GM12874 (cell line): ENCODE measurements at regions not wholly inside any gene's neighbourhood (a gene's known extent, or its start where the extent isn't known, plus 50 kb on each side); places are given as distances from the start of the nearest gene placed in this dataset.

Source experiments
- TF ChIP-seq, protein P1 (sequence below): IDR thresholded peaks from 2 replicates; pipeline ENCODE4 v1.5.1; 2011; ENCODE audit warnings: low read depth, mild to moderate bottlenecking, control low read depth, low read length, moderate library complexity; ENCODE audit not compliant: insufficient read depth

DNA sequence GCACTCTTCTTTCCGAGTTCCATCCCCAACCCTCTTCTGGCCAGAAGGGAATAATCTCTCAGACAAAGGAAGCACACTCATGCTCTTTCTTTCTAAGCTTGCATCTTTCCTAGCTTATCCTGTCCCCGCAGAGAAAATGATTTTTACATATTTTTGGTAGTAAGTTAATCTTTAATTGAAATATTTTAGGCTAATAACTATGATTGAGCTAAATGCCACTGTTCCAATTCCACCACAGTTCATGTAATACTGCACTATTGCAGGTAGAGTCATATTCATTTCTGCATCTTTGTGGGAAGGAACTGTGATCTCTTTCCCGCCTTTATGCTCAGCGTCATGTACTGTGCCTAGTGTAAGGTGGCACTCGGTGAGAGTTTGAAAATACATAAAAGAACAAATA is 158.9 kb upstream of the FOXG1 start:
- TF ChIP-seq, protein P1, sequence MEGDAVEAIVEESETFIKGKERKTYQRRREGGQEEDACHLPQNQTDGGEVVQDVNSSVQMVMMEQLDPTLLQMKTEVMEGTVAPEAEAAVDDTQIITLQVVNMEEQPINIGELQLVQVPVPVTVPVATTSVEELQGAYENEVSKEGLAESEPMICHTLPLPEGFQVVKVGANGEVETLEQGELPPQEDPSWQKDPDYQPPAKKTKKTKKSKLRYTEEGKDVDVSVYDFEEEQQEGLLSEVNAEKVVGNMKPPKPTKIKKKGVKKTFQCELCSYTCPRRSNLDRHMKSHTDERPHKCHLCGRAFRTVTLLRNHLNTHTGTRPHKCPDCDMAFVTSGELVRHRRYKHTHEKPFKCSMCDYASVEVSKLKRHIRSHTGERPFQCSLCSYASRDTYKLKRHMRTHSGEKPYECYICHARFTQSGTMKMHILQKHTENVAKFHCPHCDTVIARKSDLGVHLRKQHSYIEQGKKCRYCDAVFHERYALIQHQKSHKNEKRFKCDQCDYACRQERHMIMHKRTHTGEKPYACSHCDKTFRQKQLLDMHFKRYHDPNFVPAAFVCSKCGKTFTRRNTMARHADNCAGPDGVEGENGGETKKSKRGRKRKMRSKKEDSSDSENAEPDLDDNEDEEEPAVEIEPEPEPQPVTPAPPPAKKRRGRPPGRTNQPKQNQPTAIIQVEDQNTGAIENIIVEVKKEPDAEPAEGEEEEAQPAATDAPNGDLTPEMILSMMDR: no peak

DNA sequence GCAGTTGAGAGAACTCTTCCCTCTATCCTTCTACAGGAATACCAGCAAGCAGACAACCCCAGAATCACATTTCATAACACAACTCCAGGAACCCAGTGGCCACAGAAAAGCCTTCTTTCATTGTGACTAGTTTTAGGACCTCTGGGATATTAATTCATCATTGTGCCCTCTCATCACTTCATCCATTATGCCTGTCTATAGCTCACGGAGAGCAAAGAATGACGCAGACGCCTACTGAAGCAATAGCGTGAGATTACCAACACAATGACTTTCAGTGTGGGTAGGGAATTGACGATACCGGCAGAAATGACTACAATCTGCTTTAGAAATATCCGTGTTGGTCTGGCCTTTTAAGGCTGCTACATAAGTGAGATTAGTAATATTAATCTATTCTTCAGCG is 158.1 kb upstream of the FOXG1 start:
- TF ChIP-seq, protein P1: no peak

DNA sequence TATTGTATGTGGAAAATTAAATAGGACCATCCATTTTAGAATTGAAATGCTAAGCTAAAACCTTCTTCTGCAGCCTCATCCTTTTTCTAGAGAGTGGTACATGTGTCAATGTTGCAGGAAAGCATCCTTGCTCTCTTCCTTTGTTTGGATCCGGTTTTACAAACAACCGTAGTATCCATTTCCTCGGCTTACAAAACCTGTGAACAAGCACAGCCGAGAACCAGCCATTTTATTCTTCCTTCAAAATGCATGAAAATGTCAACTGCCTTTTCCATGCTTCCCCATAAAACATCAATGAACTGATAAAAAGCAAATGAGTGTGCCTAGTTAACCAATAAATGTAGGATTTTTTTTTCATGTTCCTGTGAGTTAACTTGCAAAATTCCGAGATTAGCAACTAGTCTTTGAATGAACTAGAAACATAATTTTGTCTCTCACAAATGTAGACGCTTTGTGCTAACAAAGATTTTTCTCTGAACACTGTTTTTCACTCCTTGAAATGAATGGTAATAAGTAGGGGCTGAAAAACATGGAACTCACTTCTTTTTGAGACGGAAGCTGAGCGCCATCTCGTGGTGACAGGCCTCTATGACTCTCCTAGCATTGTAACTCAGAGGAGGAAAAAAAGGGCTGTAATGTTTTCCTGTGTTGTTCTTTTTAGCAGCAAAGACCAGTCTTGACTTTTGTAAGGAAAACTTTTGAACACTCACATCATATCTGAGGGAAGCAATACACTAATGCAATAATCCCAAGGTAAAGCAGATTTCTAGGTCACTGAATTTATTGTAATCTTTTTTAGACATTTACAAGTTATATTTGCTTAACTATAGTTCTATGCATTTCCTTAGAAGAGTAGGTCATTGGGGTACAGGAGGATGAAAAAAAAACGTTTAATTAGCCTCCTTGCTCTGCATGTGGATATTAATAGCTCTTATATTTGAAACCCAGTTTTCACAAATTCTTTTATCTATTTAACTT is 157.4 kb upstream of the FOXG1 start:
- TF ChIP-seq, protein P1: peak; percentile 50; the same call in 1 of the 2 replicates

DNA sequence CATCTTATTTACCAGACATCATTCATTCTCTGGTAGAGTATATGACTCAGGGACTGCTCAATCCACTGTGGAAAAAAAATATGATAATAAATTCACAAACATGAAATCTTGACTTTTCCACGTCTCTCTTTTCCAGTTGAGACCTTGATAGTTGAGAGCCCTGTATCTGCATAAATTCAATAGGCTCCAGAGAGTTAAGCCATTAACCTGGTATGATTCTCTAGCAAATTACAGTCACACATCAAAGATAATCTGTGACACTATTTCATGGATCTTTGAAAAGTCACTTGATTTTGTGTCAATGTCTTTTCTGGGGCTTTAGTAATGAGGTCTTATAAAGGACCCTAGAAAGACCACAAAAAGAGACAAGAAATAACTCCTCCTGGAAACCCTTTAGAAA is 154.2 kb upstream of the FOXG1 start:
- TF ChIP-seq, protein P1: no peak

DNA sequence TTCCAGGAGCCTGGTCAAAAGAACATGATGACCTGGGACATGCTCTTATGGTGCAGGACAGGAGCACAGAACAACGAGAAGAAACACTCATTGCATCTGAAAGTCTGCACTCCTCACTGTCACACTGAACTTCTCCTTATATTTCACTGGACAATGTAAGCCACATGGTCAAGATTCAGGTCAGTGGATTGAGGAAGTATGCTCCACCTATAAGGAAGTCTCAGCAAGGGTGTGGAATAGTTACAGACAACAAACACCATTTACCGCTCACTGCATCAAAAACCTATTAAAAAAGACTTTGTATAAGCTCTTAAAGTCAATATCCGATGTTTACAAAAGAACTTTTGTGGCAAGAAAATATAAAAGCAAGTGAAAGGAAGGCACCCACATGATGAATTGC is 153.1 kb upstream of the FOXG1 start:
- TF ChIP-seq, protein P1: no peak

DNA sequence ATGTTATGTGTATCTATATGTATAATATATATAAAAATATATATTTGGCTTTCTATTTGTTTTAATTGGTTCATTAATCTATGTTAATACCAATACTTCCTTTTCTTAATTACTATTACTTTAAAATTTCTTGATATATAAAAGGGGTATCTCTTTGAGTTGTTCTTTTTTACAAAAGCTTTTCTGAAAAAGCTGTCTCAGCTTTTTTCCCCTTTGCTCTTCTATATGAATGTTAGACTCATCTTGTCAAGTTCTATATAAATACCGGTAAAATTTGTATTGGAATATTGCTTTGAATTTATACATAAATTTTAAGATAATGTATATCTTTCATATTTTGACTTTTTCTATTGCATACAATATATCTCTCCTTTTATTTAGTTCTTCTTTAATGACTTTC is 139.8 kb upstream of the FOXG1 start:
- TF ChIP-seq, protein P1: no peak

DNA sequence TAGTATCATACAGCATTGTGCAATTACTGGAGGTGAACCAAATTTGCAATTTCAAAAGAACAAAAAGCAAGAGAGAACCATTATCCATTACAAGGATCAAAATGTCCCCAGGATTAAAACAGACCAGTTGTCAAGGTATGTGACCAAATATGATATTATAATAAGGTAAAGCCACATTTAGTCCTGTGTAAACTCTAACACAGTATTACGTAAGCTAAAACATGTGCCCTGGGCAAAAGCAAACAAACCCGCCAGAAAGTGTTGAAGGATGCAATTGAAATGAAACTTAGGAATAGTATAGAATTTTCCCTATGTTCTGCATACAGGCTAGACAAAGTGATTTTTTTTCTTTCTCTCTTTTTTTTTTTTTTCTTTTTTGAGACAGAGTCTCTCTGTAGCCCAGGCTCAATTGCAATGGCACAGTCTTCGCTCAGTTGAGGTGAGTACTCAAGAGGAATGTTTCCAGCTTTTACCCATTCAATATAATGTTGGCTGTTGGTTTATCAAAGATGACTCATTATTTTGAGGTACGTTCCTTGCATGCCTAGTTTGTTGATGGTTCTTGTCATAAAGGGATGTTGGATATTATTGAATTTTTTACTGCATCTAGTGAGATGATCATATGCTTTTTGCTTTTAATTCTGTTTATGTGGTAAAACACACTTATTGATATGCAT is 137.1 kb upstream of the FOXG1 start:
- TF ChIP-seq, protein P1: no peak
